Stomach (tissue), 4 donors: ENCODE measurements at regions not wholly inside any gene's neighbourhood (a gene's known extent, or its start where the extent isn't known, plus 50 kb on each side); places are given as distances from the start of the nearest gene placed in this dataset.
"Not testable (repeated sequence)": the region's sequence is repeated elsewhere in the genome, so short reads cannot be mapped to it uniquely, and the experiment has no call there.

Source experiments
- CTCF ChIP-seq, 7 experiments: fragments of 450-650 bp in 4 of 7; fragments of 200-600 bp in 3 of 7; sonication (generic) in 3 of 7; IDR thresholded peaks; one replicate each; pipeline ENCODE4 v1.5.1; 2016 to 2019; ENCODE audit warnings: antibody characterized with exemption in 7 of 7, control low read depth in 2 of 7, mild to moderate bottlenecking in 1 of 7
- EP300 ChIP-seq: sonication (generic); formaldehyde crosslinking; IDR thresholded peaks from one replicate; pipeline ENCODE4 v1.6.1; 2017; ENCODE audit warnings: antibody characterized with exemption
- POLR2A ChIP-seq, 4 donors: fragments of 450-650 bp; IDR thresholded peaks; one replicate each; pipeline ENCODE4 v1.6.1; 2016; ENCODE audit warnings: antibody characterized with exemption in 4 of 4, control low read depth in 2 of 4, mild to moderate bottlenecking in 1 of 4, moderate library complexity in 1 of 4

GRCh38 chr2:97312426-97312825, 199.5 kb downstream of the ANKRD36 start:
- TF ChIP-seq CTCF (IDR thresholded peaks at IDR 0.05); POLR2A (IDR thresholded peaks at IDR 0.05); EP300: not testable (repeated sequence)
